ENCODE measurements at regions not wholly inside any gene's neighbourhood (a gene's known extent, or its start where the extent isn't known, plus 50 kb on each side); places are given as distances from the start of the nearest gene placed in this dataset.
"Not testable (repeated sequence)": the region's sequence is repeated elsewhere in the genome, so short reads cannot be mapped to it uniquely, and the experiment has no call there.

GRCh38 chr21:10428981-10429534 is 92.3 kb upstream of the TPTE start:
- not testable (repeated sequence) for TF ChIP-seq CTCF (conservative IDR thresholded peaks at IDR 0.05; ENCODE audit: low read depth, low read length); CEBPB (IDR thresholded peaks at IDR 0.05; ENCODE audit: low read depth, low read length); POLR2A (IDR thresholded peaks at IDR 0.05; ENCODE audit: low read depth, low read length); CHD1 (IDR thresholded peaks at IDR 0.05; ENCODE audit: low read depth, low read length)

Measured in IMR-90 (cell line).